ENCODE measurements at regions not wholly inside any gene's neighbourhood (a gene's known extent, or its start where the extent isn't known, plus 50 kb on each side); places are given as distances from the start of the nearest gene placed in this dataset.

- Mint-ChIP-seq H3K36me3 (ENCODE audit: unreplicated experiment) (no peaks in the 10 kb centered on the region), H3K27ac (ENCODE audit: unreplicated experiment) (no peak overlapping the region), H3K4me3 (ENCODE audit: unreplicated experiment) (no peak overlapping the region), H3K9me3 (ENCODE audit: unreplicated experiment) (no peaks in the 10 kb centered on the region), H3K4me1 (ENCODE audit: unreplicated experiment) (no peaks in the 10 kb centered on the region), H3K27me3 (ENCODE audit: unreplicated experiment) (no peaks in the 10 kb centered on the region)
- no peak for DNase-seq (ENCODE audit: extremely low spot score, unreplicated experiment)
- TF ChIP-seq CTCF (IDR thresholded peaks at IDR 0.05): no peak
Measured at GRCh38 chr12:125284945-125285685, 219.9 kb downstream of the AACS start.

- no peaks in the 10 kb centered on the region for H3K4me1 Mint-ChIP-seq (ENCODE audit: unreplicated experiment)
- H3K27ac Mint-ChIP-seq (ENCODE audit: unreplicated experiment): no peak overlapping the region
- no peaks in the 10 kb centered on the region for H3K36me3 Mint-ChIP-seq (ENCODE audit: unreplicated experiment)
- H3K27me3 Mint-ChIP-seq (ENCODE audit: unreplicated experiment): no peaks in the 10 kb centered on the region
- no peak for DNase-seq (ENCODE audit: extremely low spot score, unreplicated experiment)
- no peaks in the 10 kb centered on the region for H3K9me3 Mint-ChIP-seq (ENCODE audit: unreplicated experiment)
- no peak overlapping the region for H3K4me3 Mint-ChIP-seq (ENCODE audit: unreplicated experiment)
- no peak for TF ChIP-seq CTCF (IDR thresholded peaks at IDR 0.05)
Measured at GRCh38 chr12:125286005-125286727, 220.9 kb downstream of the AACS start.

GRCh38 chr12:125287155-125287847 lies 222.1 kb downstream of the AACS start:
- H3K4me1 Mint-ChIP-seq (ENCODE audit: unreplicated experiment): no peaks in the 10 kb centered on the region
- no peaks in the 10 kb centered on the region for H3K36me3 Mint-ChIP-seq (ENCODE audit: unreplicated experiment)
- H3K27ac Mint-ChIP-seq (ENCODE audit: unreplicated experiment): no peak overlapping the region
- DNase-seq (ENCODE audit: extremely low spot score, unreplicated experiment): no peak
- no peaks in the 10 kb centered on the region for H3K27me3 Mint-ChIP-seq (ENCODE audit: unreplicated experiment)
- no peak for TF ChIP-seq CTCF (IDR thresholded peaks at IDR 0.05)
- H3K9me3 Mint-ChIP-seq (ENCODE audit: unreplicated experiment): no peaks in the 10 kb centered on the region
- no peak overlapping the region for H3K4me3 Mint-ChIP-seq (ENCODE audit: unreplicated experiment)

GRCh38 chr12:125288931-125289928 lies 224.0 kb downstream of the AACS start:
- H3K27me3 Mint-ChIP-seq (ENCODE audit: unreplicated experiment): no peaks in the 10 kb centered on the region
- no peaks in the 10 kb centered on the region for H3K9me3 Mint-ChIP-seq (ENCODE audit: unreplicated experiment)
- no peaks in the 10 kb centered on the region for H3K36me3 Mint-ChIP-seq (ENCODE audit: unreplicated experiment)
- TF ChIP-seq CTCF (IDR thresholded peaks at IDR 0.05): no peak
- H3K4me1 Mint-ChIP-seq (ENCODE audit: unreplicated experiment): no peaks in the 10 kb centered on the region
- no peak overlapping the region for H3K27ac Mint-ChIP-seq (ENCODE audit: unreplicated experiment)
- H3K4me3 Mint-ChIP-seq (ENCODE audit: unreplicated experiment): no peak overlapping the region
- no peak for DNase-seq (ENCODE audit: extremely low spot score, unreplicated experiment)

Measured in osteocyte (in vitro differentiated cells).